SU-DHL-6 (cell line): ENCODE measurements at regions not wholly inside any gene's neighbourhood (a gene's known extent, or its start where the extent isn't known, plus 50 kb on each side); places are given as distances from the start of the nearest gene placed in this dataset.

ENCODE experiments used
- EZH2phosphoT487 ChIP-seq: fragments of 200-600 bp; sonication (generic), shearing (Covaris generic); conservative IDR thresholded peaks from 2 replicates; pipeline ENCODE4 v1.6.1; 2018; ENCODE audit warnings: mild to moderate bottlenecking, antibody characterized with exemption, low read length, moderate library complexity, mixed read lengths
- TF ChIP-seq, protein P1 (sequence below): fragments of 200-600 bp; sonication (generic); IDR thresholded peaks from one replicate; pipeline ENCODE4 v1.5.1; 2017; ENCODE audit warnings: antibody characterized with exemption, mild to moderate bottlenecking, low read length, moderate library complexity; ENCODE audit not compliant: insufficient read depth, poor library complexity, severe bottlenecking

DNA sequence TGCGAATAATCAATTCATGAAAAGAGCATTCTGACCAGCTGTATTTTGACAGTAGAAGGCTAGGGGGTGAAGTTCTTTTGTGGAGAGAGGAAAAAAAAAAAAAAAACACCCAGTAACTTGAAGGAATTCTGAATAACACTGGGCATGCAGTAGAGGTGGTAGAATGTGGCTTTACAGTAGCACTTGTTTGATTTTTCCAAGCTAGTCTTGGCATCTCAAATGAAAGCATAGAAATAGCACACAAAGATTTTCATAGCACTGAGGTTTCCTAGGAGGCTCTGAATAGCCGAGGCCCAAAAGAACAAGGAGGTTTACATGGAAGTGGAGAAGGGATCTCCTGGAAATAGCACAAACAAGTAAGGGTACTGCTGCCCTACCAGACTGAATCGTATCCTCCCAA is 470.2 kb upstream of the CDH20 start:
- TF ChIP-seq, protein P1, sequence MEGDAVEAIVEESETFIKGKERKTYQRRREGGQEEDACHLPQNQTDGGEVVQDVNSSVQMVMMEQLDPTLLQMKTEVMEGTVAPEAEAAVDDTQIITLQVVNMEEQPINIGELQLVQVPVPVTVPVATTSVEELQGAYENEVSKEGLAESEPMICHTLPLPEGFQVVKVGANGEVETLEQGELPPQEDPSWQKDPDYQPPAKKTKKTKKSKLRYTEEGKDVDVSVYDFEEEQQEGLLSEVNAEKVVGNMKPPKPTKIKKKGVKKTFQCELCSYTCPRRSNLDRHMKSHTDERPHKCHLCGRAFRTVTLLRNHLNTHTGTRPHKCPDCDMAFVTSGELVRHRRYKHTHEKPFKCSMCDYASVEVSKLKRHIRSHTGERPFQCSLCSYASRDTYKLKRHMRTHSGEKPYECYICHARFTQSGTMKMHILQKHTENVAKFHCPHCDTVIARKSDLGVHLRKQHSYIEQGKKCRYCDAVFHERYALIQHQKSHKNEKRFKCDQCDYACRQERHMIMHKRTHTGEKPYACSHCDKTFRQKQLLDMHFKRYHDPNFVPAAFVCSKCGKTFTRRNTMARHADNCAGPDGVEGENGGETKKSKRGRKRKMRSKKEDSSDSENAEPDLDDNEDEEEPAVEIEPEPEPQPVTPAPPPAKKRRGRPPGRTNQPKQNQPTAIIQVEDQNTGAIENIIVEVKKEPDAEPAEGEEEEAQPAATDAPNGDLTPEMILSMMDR = no peak
- no peak for TF ChIP-seq EZH2phosphoT487
